Stimulated activated effector memory CD8-positive, alpha-beta T cell treated with anti-CD3 and anti-CD28 coated beads, Interleukin-12 subunit alpha, Interleukin-12 subunit beta, amount 100 ng/mL, for 72 hours (primary cell): ENCODE measurements at regions not wholly inside any gene's neighbourhood (a gene's known extent, or its start where the extent isn't known, plus 50 kb on each side); places are given as distances from the start of the nearest gene placed in this dataset.
"Not testable (repeated sequence)": the region's sequence is repeated elsewhere in the genome, so short reads cannot be mapped to it uniquely, and the experiment has no call there.

Experiments used
- ATAC-seq: fragments of 150-1000 bp; cut with Tn5 transposase; 2 replicates; pipeline ENCODE4 v1.10.0; 2021
- DNase-seq, 2 donors: peaks; one replicate each; pipeline ENCODE4 v3.0.0; 2021 to 2022; ENCODE audit warnings: low spot score in 2 of 2
- H3K27ac Mint-ChIP-seq: one replicate; pipeline ENCODE4 v1.8.0; 2022; ENCODE audit warnings: mild to moderate bottlenecking, mixed read lengths
- H3K36me3 Mint-ChIP-seq: one replicate; pipeline ENCODE4 v1.8.0; 2022; ENCODE audit warnings: mild to moderate bottlenecking, mixed read lengths
- H3K4me1 Mint-ChIP-seq: one replicate; pipeline ENCODE4 v1.8.0; 2022; ENCODE audit warnings: mixed read lengths
- H3K4me3 Mint-ChIP-seq: one replicate; pipeline ENCODE4 v1.8.0; 2022; ENCODE audit warnings: mild to moderate bottlenecking, mixed read lengths
- H3K9me3 Mint-ChIP-seq: one replicate; pipeline ENCODE4 v1.8.0; 2022; ENCODE audit warnings: mixed read lengths

GRCh38 chr12:4201333-4202100, 72.0 kb upstream of the CCND2 start:
- Mint-ChIP-seq H3K4me3 (no peak overlapping the region), H3K9me3 (no peaks in the 10 kb centered on the region), H3K27ac (peak overlapping the region; percentile 32), H3K36me3 (no peaks in the 10 kb centered on the region), H3K4me1 (no peaks in the 10 kb centered on the region)
- peak; percentile 34 for ATAC-seq
- DNase-seq = peak in 1 of 2 donors; percentile 39

GRCh38 chr12:4197922-4198763, 75.4 kb upstream of the CCND2 start:
- Mint-ChIP-seq H3K36me3 (no peaks in the 10 kb centered on the region), H3K27ac (no peak overlapping the region), H3K4me3 (no peak overlapping the region), H3K4me1 (no peaks in the 10 kb centered on the region), H3K9me3 (no peaks in the 10 kb centered on the region)
- ATAC-seq = no peak
- DNase-seq = peak in 1 of 2 donors; percentile 41

GRCh38 chr12:4196805-4197420, 76.6 kb upstream of the CCND2 start:
- Mint-ChIP-seq H3K4me3 (no peak overlapping the region), H3K36me3 (no peaks in the 10 kb centered on the region), H3K9me3 (no peaks in the 10 kb centered on the region), H3K27ac (no peak overlapping the region), H3K4me1 (no peaks in the 10 kb centered on the region)
- no peak for ATAC-seq
- DNase-seq = peak in 1 of 2 donors; percentile 43

GRCh38 chr12:4194668-4195067, 78.9 kb upstream of the CCND2 start:
- DNase-seq = peak in 1 of 2 donors; percentile 42
- Mint-ChIP-seq H3K4me1 (no peaks in the 10 kb centered on the region), H3K36me3 (no peaks in the 10 kb centered on the region), H3K4me3 (no peak overlapping the region), H3K9me3 (no peaks in the 10 kb centered on the region), H3K27ac (peak overlapping the region; percentile 67)
- no peak for ATAC-seq

GRCh38 chr12:4193821-4194220, 79.7 kb upstream of the CCND2 start:
- no peaks in the 10 kb centered on the region for H3K36me3 Mint-ChIP-seq
- H3K4me3 Mint-ChIP-seq = no peak overlapping the region
- no peak overlapping the region for H3K27ac Mint-ChIP-seq

GRCh38 chr12:4191642-4192041, 81.9 kb upstream of the CCND2 start:
- ATAC-seq = no peak
- no peak overlapping the region for H3K27ac Mint-ChIP-seq

More at GRCh38 chr12:4193821-4194220, 79.7 kb upstream of the CCND2 start:
- ATAC-seq (no peak), DNase-seq (peak in 1 of 2 donors; percentile 33)
- no peaks in the 10 kb centered on the region for H3K9me3 Mint-ChIP-seq
- H3K4me1 Mint-ChIP-seq = no peaks in the 10 kb centered on the region

GRCh38 chr12:4191149-4191548, 82.4 kb upstream of the CCND2 start:
- Mint-ChIP-seq H3K36me3 (no peaks in the 10 kb centered on the region), H3K9me3 (no peaks in the 10 kb centered on the region), H3K27ac (no peak overlapping the region), H3K4me1 (no peaks in the 10 kb centered on the region), H3K4me3 (no peak overlapping the region)
- no peak for DNase-seq
- no peak for ATAC-seq

More at GRCh38 chr12:4191642-4192041, 81.9 kb upstream of the CCND2 start:
- no peak overlapping the region for H3K4me3 Mint-ChIP-seq
- no peaks in the 10 kb centered on the region for H3K36me3 Mint-ChIP-seq
- peak in 1 of 2 donors; percentile 41 for DNase-seq
- no peaks in the 10 kb centered on the region for H3K4me1 Mint-ChIP-seq
- H3K9me3 Mint-ChIP-seq = no peaks in the 10 kb centered on the region

- DNase-seq (peak in 1 of 2 donors; percentile 10), ATAC-seq (no peak)
- no peaks in the 10 kb centered on the region for H3K36me3 Mint-ChIP-seq
- no peak overlapping the region for H3K4me3 Mint-ChIP-seq
- H3K27ac Mint-ChIP-seq = no peak overlapping the region
- no peaks in the 10 kb centered on the region for H3K9me3 Mint-ChIP-seq
- no peaks in the 10 kb centered on the region for H3K4me1 Mint-ChIP-seq
These were observed 83.0 kb upstream of the CCND2 start for GRCh38 chr12:4190366-4191063.

GRCh38 chr12:4189721-4190120, 83.8 kb upstream of the CCND2 start:
- Mint-ChIP-seq H3K36me3 (no peaks in the 10 kb centered on the region), H3K4me1 (no peaks in the 10 kb centered on the region), H3K9me3 (no peaks in the 10 kb centered on the region), H3K4me3 (no peak overlapping the region), H3K27ac (no peak overlapping the region)
- DNase-seq (peak in 1 of 2 donors; percentile 35), ATAC-seq (no peak)

GRCh38 chr12:4187916-4188315, 85.6 kb upstream of the CCND2 start:
- Mint-ChIP-seq H3K27ac (no peak overlapping the region), H3K4me1 (no peaks in the 10 kb centered on the region), H3K36me3 (no peaks in the 10 kb centered on the region), H3K9me3 (peaks cover 2% of the 10 kb centered on the region), H3K4me3 (no peak overlapping the region)
- ATAC-seq (no peak), DNase-seq (no peak)

- ATAC-seq (peak; percentile 42), DNase-seq (peak in 1 of 2 donors; percentile 47)
- not testable (repeated sequence) for H3K27ac Mint-ChIP-seq, H3K4me3 Mint-ChIP-seq, H3K36me3 Mint-ChIP-seq, H3K4me1 Mint-ChIP-seq, H3K9me3 Mint-ChIP-seq
These were observed 86.2 kb upstream of the CCND2 start for GRCh38 chr12:4187315-4187714.

GRCh38 chr12:4178424-4179170, 95.0 kb upstream of the CCND2 start:
- H3K9me3 Mint-ChIP-seq = peaks cover 5% of the 10 kb centered on the region
- no peaks in the 10 kb centered on the region for H3K36me3 Mint-ChIP-seq
- peaks cover 16% of the 10 kb centered on the region for H3K4me1 Mint-ChIP-seq
- H3K4me3 Mint-ChIP-seq = peak overlapping the region; percentile 25
- peak; percentile 99 for ATAC-seq
- DNase-seq = peak in 1 of 2 donors; percentile 46
- peak overlapping the region; percentile 35 for H3K27ac Mint-ChIP-seq

GRCh38 chr12:4177262-4177661, 96.3 kb upstream of the CCND2 start:
- no peak overlapping the region for H3K27ac Mint-ChIP-seq
- H3K4me3 Mint-ChIP-seq = no peak overlapping the region
- no peaks in the 10 kb centered on the region for H3K36me3 Mint-ChIP-seq
- no peaks in the 10 kb centered on the region for H3K9me3 Mint-ChIP-seq
- ATAC-seq (no peak), DNase-seq (no peak)
- H3K4me1 Mint-ChIP-seq = peaks cover 16% of the 10 kb centered on the region

- Mint-ChIP-seq H3K27ac (no peak overlapping the region), H3K4me3 (no peak overlapping the region), H3K36me3 (no peaks in the 10 kb centered on the region), H3K9me3 (no peaks in the 10 kb centered on the region), H3K4me1 (peaks cover 22% of the 10 kb centered on the region)
- DNase-seq (no peak), ATAC-seq (no peak)
These were observed 97.4 kb upstream of the CCND2 start for GRCh38 chr12:4176168-4176567.
